HepG2 (cell line): ENCODE measurements at regions not wholly inside any gene's neighbourhood (a gene's known extent, or its start where the extent isn't known, plus 50 kb on each side); places are given as distances from the start of the nearest gene placed in this dataset.

Experiments used
- CREM ChIP-seq, 2 experiments: sonication (generic) in 1 of 2; formaldehyde crosslinking in 1 of 2; IDR thresholded peaks; 2 replicates each; pipeline versions ENCODE4 v1.4.0 to v1.6.1; 2016 to 2020; ENCODE audit warnings: antibody characterized with exemption in 1 of 2, mild to moderate bottlenecking in 1 of 2, missing genetic modification reagents in 1 of 2
- MBNL3 ChIP-seq: fragments of 250-450 bp; sonication (Bioruptor Pico); conservative IDR thresholded peaks from 2 replicates; pipeline ENCODE4 v1.8.0; 2022; ENCODE audit warnings: mild to moderate bottlenecking, inconsistent platforms
- TF ChIP-seq, protein P1 (sequence below): sonication (generic); formaldehyde crosslinking; IDR thresholded peaks from 2 replicates; pipeline ENCODE4 v1.5.0; 2020; ENCODE audit warnings: missing genetic modification reagents, mild to moderate bottlenecking, borderline replicate concordance

DNA sequence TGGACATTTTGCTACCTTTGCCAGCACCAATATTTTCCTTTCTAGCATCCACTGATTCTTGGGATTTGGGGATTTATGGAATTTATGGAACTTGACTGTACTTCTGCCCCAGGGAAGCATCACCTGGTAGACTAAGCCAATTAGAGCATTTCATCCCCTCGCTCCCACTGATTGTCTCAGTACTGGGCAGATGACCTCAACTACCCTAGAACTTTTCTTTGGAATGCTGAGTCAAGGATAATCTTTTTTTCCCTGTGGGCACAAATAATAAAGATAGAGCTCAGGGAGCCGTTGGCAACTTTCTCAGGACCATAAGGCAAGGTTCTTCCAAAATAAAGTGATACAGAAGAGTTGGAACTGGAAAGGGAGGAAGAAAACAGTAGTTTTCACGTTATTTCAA lies 438.4 kb downstream of the PLK2 start:
- TF ChIP-seq MBNL3, result no peak
- no peak for TF ChIP-seq CREM (IDR thresholded peaks at IDR 0.05)
- TF ChIP-seq CREM (CRISPR knock-in tag; IDR thresholded peaks at IDR 0.05), result no peak
- TF ChIP-seq, protein P1, sequence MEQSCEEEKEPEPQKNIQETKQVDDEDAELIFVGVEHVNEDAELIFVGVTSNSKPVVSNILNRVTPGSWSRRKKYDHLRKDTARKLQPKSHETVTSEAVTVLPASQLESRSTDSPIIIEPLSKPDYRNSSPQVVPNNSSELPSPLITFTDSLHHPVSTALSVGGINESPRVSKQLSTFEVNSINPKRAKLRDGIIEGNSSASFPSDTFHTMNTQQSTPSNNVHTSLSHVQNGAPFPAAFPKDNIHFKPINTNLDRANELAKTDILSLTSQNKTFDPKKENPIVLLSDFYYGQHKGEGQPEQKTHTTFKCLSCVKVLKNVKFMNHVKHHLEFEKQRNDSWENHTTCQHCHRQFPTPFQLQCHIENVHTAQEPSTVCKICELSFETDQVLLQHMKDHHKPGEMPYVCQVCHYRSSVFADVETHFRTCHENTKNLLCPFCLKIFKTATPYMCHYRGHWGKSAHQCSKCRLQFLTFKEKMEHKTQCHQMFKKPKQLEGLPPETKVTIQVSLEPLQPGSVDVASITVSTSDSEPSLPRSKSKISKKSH (CRISPR knock-in tag), result no peak
